RKO (cell line): ENCODE measurements at regions not wholly inside any gene's neighbourhood (a gene's known extent, or its start where the extent isn't known, plus 50 kb on each side); places are given as distances from the start of the nearest gene placed in this dataset.
A peak's percentile ranks its signal among the peaks of the same experiment; 100 is the strongest.

Experiments
- DNase-seq: peaks from one replicate; pipeline ENCODE4 v3.0.0-alpha.2; 2016; ENCODE audit warnings: low spot score

DNA sequence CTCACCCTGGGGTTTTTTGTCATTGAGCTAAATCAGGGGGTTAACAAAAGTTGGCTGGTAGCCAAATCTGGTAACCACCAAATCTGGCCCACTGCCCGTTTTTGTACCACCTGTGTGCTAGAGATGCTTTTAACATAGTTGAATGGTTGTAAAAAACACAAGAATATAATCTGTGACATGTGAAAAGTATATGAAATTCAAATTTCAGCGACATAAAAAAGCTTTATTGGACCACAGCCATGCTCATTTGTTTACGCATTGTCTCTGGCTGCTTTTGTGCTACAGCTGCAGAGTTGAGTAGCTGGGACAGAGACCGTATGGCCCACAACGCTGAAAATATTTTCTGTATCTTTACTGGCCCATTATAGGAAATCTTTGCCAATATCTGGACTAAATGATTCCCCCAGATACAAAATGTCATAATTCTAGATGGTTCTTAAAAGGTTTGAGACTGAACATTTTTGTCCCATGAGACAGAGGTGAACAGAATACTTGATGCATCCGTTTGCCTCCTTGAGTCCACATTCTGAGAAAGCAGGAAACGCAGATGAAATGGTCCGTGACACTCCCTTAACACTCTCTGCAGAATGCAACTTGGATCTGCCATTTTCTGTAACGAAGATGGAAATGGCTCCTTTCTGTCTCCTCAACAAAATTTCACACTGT, 120.9 kb upstream of the PDZRN3 start:
- DNase-seq: no peak

DNA sequence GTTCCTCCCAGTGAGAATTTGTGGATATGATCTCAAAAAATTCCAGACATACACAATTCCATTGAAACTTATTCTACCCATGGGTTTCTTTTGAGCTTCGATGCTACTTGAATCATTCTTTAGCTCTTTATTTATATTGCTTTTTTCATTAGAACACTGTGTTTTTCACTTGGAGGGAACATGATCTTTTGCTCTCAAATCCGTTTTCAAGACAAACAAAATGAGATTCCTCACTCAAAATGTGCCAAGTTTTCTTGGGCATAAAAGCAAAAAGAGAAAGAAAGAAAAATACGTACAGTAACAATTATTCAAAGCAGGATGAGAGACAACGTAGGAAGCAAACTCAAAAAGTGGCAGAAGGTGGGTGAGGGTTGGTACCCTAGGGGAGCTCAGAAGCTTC, 118.8 kb upstream of the PDZRN3 start:
- DNase-seq: no peak

DNA sequence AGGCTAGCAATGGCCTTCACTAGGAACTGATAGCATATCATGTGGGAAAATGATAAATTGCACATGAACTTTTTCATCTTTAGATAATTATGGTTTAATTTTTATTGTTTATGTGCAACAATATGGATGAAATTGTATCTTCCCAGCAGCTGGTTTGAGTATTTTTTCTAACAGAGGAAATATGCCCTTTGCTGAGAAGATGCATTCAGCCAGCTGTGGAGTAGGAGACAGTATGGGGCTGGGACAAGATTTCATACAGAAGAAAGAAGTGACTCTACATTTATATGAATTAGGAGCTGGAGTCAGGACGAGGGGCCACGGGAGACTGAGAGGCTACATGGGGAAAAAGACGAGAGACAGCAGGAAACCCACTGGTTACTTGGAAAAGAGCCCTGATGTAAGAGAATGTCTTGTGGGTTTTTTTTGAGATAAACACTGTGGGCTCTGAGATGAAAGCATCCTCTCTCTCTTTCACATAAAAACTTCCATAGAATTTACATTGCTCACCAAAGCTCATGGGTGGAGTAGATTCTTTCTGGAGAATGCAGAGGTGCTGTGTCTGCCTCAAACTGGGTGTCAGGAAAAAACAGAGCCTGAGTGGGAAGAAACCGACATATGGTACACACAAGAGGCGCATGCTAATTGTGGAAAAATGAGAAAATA, 115.2 kb upstream of the PDZRN3 start:
- DNase-seq: no peak

DNA sequence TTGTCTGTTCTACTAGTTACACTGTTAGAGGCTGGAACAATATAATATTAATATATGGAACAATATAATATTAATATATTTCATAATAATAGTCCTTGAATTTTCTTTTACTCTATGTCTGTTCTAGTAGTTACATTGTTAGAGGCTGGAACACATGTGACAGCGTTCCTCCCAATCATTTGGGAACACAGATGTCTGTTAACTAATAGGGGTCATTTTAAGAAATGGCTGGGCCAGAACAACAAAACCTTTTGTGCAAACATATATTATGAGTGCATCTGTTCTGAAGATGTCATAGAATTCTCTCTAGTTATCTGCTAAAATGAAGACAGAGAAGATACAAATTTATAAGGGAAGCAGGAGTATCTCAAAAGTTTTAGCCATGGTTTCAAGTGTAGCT, 114.0 kb upstream of the PDZRN3 start:
- DNase-seq: no peak

DNA sequence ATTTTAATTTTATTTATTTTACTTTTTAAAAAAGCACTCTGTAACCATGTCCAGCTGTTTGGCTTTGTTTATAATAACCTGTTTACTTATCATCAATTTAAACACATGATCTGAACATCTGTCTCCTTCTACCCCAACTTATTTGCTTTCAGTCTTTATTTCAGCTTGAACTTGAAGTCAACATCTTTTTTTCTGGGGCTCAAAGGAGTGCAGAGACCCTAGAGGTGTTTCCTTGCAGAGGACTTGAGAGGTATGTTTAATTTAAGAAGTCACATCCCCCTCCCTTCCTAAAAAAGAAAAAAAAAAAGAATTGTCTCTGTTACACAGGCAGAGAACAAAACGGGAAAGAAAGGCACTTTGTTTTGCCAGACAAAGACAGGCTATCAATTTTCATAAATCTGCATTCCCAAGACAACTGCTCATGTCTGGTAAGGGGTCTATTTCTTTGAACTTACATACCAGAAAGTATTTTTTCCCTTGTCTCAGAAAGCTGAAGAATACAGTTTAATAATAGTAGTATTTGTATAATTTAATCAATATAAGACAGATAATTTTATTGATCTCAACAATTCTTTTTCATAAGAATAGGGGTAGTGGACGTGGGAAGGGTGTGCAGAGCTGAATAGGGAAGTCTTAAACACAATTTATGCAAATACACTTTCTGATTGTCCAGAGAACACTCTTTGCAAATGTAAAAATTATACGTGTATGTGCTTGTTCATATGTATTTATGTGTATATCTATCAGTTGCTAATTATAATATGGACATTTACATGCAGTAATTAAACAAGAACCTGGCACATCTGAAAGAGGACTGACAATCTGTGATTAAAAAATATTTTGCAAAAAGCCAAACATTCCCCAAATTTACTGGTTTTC, 109.7 kb upstream of the PDZRN3 start:
- DNase-seq: no peak

DNA sequence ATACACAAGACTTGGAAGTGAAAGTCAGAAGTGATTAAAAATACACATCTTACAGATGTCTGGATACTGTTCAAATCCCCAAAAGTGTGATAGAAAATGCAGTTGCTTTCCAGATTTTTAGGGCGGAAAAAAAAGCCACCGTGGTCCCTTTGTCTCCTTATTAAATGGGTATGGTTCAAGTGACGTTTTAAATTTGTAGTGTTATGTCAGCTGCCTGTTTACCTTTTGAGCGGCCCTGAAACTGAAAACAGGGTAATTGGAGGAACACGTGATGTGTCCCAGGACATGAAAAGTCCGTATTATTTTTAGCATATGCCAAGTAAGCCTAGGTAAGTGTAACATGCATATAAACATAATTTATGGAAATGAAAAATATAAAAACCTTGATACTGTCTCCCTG, 109.0 kb upstream of the PDZRN3 start:
- DNase-seq: no peak

DNA sequence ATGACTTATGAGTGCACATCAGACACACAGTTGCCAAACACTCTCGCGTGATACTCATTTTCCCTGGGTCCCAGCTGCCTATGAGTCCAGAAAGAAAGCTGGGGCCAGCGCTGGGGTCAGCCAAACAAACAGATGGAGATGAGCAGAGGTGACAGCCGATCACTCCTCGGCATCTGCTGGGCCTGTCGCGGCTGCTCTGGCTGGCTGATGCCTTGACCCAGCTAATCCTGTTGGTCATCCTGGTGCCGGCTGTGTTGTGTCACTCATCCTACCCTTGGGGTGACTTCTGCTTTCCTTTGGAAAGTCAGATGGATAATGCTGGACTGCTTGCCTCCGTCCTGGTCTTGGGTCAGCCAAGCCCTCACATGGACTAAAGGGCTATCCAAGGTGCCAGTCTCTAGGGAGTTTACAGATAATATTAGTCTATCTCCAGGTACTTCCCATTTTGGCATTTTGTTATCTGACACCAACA, 105.3 kb upstream of the PDZRN3 start:
- no peak for DNase-seq

DNA sequence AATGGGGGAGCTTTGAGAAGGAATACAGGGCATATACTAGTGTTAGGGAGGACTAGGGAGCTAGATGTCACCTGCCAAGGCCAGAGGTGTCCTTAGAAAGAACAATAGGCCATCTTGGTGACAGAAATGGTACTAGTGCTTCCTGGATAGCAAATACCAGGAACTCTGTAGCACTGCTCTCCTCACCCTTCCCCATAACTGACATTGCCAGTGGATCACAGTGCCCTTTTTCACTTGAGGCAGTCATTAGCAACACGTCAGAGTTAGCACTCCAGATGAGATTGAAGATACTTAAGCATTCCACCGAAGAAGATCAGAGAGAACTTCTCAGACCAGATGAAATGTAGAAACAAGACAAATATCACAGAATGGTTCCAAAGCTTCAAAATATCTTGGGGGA, 103.1 kb upstream of the PDZRN3 start:
- no peak for DNase-seq

DNA sequence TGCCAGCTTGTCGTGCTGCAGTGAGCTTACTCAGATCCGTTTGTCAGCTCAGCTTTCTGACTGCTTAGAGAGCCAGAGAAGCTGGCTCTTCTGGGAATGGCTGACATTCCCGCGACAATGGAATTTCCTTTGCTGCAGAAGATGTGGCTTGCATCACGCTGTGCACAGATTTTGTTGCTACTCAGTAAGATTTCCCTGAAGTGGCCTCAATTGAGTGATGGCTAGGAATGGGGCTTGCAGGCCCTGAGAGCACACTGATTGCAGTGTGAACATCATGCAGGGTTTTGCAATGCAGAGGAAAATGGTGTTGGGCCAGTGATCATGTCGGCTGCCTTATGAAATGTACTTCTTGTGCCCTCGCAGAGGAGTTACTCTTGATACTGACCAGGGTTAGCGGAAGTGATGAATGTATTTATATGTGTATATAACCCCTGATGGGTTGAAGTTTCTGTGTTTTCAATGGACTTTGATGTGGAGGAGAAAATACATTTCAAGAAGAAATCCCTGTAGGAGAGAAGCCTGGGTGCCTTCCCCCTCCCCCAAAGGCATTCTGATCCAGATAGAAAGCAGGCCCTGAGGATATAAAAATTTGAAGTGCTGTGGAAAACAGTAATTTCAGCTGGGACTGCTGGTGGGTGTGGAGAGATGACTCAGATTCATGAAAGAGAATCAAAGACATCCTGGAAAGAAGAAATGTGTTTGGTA, 102.5 kb upstream of the PDZRN3 start:
- DNase-seq: no peak

DNA sequence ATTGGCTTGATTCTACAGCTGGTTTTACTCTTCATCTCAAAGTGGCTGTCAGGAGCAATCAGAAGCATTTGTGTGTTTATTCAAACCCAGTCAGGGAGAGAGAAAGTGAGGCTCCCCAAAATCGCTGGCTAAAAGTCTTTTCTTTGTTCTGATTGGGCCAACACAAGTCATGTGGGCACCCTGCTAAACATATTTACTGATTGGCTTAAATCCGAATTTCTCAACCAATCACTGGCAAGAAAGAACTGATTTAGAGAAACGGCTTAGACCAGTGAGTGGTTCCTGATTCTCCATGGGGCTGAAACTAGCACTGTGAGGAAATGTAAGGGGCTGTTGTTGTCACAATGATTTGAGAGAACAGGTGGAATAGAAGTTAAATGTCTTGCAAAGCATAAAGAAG, 98.9 kb upstream of the PDZRN3 start:
- DNase-seq: no peak

DNA sequence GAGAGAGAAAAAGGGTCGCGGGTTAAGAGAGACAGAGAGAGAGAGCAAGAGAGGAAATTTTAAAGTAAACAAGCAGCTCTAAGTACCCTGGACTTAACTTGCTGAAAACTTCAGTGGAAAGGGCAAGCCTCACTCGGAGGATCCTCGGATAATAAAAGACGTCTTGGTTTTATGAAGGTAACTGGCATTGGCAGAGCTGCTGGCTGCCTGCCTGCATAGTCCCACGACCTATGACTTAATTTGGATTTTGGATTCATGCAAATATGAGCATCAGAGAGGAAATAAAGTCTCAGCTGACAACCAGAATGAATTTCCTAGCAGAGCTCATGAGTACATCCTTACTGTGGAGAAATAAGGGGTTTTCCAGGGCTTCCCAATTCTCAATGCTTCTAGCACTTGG, 95.1 kb upstream of the PDZRN3 start:
- DNase-seq: no peak

DNA sequence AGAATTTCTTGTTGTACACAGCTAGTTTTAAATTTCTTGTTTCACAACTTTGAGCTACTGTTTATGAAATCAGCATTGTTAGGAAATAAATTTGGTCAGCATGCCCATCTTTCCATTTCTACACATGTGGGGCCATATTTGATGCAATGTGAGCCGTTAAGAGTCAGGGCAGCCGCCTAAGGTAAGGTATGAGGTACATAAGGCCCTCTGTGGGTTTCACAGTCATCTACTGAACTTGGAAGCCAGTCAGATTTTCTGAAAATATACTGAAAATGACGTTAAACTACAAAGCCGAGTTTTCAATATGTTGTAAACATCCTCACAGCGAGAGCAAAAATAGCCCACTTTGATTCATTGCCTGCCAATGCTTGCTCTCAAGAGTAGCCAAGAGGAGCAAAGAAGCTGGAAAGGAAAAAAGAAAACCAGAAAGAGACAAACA, 94.7 kb upstream of the PDZRN3 start:
- DNase-seq: no peak

DNA sequence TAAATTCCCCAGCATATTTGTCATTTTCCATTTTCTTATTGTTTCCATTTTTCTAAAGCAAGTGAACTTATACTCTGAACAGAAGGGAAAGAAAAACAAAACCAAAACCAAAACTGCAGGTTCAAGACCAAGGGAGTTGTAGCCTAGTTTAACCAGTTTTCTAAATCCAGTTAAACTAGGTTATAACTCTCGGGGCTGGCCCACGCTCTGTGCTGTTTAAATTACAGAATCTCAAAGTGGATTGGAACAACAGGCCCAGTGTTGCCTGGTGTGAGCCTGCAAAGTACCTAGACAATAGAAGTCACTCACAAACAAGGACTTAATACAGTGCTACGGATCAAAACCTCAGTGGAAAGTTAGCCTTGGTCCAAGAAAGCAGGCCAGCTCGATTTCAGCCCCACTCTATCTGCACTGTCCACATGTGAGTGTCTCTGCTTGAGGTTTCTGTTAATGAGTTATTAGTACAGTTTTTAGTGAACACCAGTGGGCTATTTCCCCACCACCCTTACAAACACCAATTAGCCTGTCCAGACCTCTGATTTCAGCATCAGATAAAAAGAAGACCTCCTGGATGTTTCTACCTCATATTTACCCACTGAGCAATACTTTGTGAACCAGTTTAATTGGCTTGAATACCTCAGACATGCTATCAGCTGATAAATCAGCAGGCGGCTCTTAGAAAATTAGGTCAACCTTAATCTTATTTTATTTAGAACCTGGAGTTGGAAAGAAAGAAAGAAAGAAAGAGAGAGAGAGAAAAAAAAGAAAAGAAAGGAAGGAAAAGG, 93.8 kb upstream of the PDZRN3 start:
- no peak for DNase-seq

DNA sequence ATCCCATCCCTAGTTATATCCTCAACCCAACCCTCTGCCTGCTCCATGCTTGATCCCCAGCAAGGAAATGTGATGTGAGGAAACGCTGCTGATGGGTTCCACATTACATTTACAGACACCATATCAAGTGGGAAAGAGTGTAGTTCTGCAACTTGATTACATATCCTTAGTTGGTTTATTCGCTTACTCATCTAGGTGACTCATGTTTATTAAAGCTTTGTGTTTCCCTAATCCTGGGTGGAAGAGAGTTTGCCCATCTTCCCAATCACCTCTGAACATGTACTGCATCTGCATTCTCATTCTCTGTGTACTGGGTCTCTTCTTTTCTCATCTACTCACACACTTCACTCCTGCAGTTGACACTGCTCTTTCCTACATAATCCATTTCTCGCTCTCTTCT, 91.7 kb upstream of the PDZRN3 start:
- peak; percentile 29 for DNase-seq

DNA sequence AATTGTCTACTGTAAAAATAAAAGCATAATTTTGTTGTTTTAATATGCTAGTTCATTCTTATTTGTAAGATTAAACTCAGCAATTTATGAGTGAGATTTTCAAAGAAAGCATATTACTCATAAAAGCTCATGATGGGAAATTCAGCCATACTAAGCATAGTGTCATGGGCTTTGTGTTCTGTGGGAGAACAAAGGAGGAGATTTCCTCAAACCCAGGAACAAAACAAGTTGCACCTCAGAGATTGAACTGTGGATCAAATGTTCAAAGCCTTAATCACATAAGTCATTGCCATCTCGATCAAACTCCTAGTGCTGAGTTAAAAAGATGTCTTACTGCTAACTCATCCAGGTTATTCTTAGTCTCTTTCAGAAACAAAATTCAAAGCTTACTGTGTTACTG, 85.6 kb upstream of the PDZRN3 start:
- no peak for DNase-seq

DNA sequence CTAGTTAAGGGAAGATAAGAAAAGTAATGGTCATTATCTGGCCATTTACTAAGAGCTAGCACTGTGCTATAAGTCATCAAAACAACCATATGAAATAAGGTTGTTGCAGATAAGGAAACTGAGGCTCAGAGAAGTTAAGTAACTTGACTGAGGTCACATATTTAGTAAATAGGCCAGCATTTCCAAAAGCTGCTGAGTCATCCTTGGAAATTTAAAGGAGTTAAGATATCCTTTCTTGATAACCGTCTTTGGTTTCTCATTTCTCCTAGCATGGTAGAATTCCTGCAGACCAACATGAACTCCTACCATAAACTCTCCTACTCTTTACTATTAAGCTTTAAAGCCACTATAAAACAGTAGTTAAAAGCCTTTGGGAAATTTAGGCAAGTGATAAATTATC, 85.0 kb upstream of the PDZRN3 start:
- DNase-seq: no peak

DNA sequence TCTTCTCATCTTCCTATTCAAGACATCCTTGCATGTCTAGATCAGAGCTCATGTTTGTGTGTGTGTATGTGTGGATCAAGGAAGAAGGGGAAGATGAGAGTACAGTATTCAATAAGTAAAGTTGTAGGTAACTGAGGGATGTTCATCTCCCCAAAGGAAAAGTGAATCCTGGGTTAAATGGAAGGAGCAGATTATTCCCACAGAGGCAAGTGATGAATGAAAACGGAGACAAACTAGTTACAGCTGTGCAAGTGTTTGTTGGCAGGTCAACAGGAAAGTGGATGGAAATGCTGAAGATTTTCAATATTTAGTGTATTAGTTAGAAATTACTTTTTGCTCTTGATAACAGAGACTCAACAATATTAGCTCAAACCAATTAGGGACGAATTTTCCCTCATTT, 84.2 kb upstream of the PDZRN3 start:
- DNase-seq: no peak

DNA sequence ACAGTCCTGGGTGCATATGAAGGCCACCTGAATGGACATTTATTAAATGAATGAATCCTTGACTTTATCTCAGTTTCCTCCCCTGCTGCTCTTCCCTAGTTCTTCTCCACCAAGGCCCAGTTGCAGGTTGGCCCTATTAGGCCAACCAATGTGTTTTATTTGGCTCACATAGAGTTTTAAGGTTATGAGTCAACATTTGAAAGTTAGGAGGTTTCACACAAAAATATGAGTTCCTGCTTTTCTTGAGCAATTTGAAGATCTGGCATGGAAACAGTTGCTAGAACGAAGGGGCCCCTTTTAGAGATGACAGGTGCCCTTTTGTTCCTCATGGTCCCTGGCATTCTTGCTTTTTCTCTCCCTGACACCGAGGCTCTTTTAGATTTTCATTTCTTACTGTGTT, 83.0 kb upstream of the PDZRN3 start:
- no peak for DNase-seq

DNA sequence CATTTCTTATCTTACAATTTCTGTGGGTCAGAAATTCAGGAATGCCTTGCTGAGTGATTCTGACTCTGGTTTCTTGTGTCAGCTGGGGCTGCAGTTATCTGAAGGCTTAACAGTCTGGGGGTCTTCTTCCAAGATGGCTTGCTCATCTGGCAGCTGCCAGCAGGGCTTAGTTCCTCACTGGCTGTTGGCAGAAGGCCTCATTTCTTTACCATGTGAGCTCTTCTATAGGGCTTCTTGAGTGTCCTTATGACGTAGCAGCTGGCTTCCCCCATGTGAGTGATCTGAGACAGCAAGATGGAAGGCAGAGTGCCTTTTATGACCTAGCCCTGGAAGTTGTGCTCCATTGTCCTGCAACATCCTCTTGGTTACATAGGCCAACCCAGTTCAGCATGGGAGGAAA, 82.0 kb upstream of the PDZRN3 start:
- no peak for DNase-seq

DNA sequence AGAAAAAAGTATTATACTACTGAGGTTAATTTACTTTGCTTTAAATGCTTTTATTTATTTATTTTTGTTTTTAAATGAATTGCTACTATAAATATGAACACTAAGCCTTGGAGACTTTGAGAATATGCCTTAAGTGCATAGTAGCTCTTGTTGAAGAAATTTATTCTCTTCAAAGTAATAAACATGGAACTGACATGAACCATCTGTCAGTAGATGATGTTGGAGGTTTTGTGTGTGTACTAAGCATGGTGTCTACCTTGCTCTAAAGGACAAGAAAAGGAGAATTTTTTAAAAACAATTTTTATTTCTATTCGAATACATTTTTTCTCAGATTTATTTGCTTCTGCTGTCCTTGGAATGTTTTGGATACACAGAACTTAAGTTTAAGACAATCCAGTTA, 81.1 kb upstream of the PDZRN3 start:
- no peak for DNase-seq

DNA sequence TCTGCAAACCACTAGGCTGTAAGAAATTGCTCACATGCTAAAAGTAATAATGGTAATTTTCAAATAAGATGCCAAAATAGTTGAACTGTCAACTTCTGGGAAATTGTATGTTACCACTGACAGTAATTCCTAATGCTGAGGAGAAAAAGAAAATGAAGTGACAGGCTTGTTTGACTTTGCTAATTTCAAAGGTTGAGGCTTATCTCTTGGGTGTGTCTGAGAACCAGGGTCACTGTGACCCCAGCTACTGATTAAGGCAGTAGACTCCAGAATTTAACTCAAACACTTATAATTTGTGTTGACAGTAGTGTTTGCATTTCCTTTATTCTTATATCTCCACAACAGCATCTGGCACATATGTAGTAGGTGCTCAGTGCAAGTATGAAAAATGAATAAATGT, 74.6 kb upstream of the PDZRN3 start:
- DNase-seq: no peak

DNA sequence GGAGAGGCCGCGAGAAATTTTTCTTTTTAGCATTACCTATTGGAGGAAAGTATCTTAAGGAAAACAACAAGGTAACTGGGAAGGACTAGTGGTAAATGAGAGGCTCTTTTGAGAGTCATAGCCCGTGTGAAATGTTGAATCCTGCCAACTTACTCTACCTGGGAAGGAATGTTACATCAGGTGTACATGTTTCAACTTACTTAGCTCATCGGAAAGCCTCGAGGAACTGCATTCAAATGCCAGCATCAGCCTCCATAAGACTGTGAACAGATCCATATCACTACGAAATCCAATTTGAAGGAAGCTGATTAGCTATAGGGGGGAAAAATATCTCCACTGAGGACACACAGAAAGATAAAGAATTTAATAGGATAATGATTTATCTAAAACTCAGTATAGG, 72.3 kb upstream of the PDZRN3 start:
- no peak for DNase-seq
